Naive thymus-derived CD4-positive, alpha-beta T cell (primary cell): ENCODE measurements at regions not wholly inside any gene's neighbourhood (a gene's known extent, or its start where the extent isn't known, plus 50 kb on each side); places are given as distances from the start of the nearest gene placed in this dataset.

Source experiments
- ATAC-seq: fragments of 150-1000 bp; cut with Tn5 transposase; 2 replicates; pipeline ENCODE4 v1.10.0; 2021; ENCODE audit warnings: mild to moderate bottlenecking, moderate library complexity
- CTCF ChIA-PET: fragments of 350-600 bp; sonication (Branson Sonifier 250); formaldehyde crosslinking; loops from one replicate; lab custom pipeline; 2021; ENCODE audit warnings: antibody characterized with exemption; lab: Charles Lee
- POLR2A ChIA-PET: fragments of 350-600 bp; sonication (Branson Sonifier 250); formaldehyde crosslinking; loops from one replicate; lab custom pipeline; 2021; ENCODE audit warnings: antibody characterized with exemption, inconsistent platforms; lab: Charles Lee
- DNase-seq, 9 donors: peaks; one replicate each; pipeline versions ENCODE4 v3.0.0 to v3.0.0-alpha.2; 2020 to 2022; ENCODE audit warnings: mixed read lengths in 1 of 9
- H3K27ac ChIP-seq: one replicate; pipeline ENCODE4 v1.7.0; 2013; ENCODE audit warnings: mild to moderate bottlenecking, low read depth, low read length, moderate library complexity
- H3K27me3 ChIP-seq, 2 donors: one replicate each; pipeline ENCODE4 v1.7.0; 2013; ENCODE audit warnings: low read length in 2 of 2, mild to moderate bottlenecking in 2 of 2, moderate library complexity in 2 of 2; ENCODE audit not compliant: control insufficient read depth in 2 of 2, insufficient read depth in 2 of 2
- H3K36me3 ChIP-seq, 3 experiments: 1 replicate in 2 of 3; 2 replicates in 1 of 3; pipeline ENCODE4 v1.7.0; 2013; ENCODE audit warnings: low read length in 3 of 3, mild to moderate bottlenecking in 3 of 3, moderate library complexity in 1 of 3; ENCODE audit not compliant: insufficient read depth in 3 of 3, control insufficient read depth in 2 of 3
- H3K4me1 ChIP-seq, 2 donors: one replicate each; pipeline ENCODE4 v1.7.0; 2013; ENCODE audit warnings: low read length in 2 of 2, mild to moderate bottlenecking in 2 of 2, moderate library complexity in 1 of 2; ENCODE audit not compliant: control insufficient read depth in 2 of 2, insufficient read depth in 2 of 2
- H3K4me3 ChIP-seq: 2 replicates; pipeline ENCODE4 v1.7.0; 2013; ENCODE audit warnings: mild to moderate bottlenecking, low read length
- H3K9me3 ChIP-seq, 3 experiments: 1 replicate in 2 of 3; 2 replicates in 1 of 3; pipeline ENCODE4 v1.7.0; 2013; ENCODE audit warnings: low read length in 3 of 3; ENCODE audit not compliant: control insufficient read depth in 2 of 3
- H3K27ac Mint-ChIP-seq, 9 donors: one replicate each; pipeline ENCODE4 v1.8.0; 2020 to 2022; ENCODE audit warnings: mixed read lengths in 9 of 9, mild to moderate bottlenecking in 8 of 9, moderate library complexity in 5 of 9, inconsistent platforms in 2 of 9
- H3K27me3 Mint-ChIP-seq, 5 donors: one replicate each; pipeline ENCODE4 v1.8.0; 2021 to 2022; ENCODE audit warnings: mixed read lengths in 5 of 5, mild to moderate bottlenecking in 1 of 5
- H3K36me3 Mint-ChIP-seq, 5 donors: one replicate each; pipeline ENCODE4 v1.8.0; 2020 to 2022; ENCODE audit warnings: mixed read lengths in 5 of 5, mild to moderate bottlenecking in 3 of 5, inconsistent platforms in 1 of 5
- H3K4me1 Mint-ChIP-seq, 7 donors: one replicate each; pipeline ENCODE4 v1.8.0; 2020 to 2022; ENCODE audit warnings: mixed read lengths in 7 of 7, mild to moderate bottlenecking in 3 of 7, inconsistent platforms in 1 of 7
- H3K4me3 Mint-ChIP-seq, 10 donors: one replicate each; pipeline ENCODE4 v1.8.0; 2020 to 2022; ENCODE audit warnings: mild to moderate bottlenecking in 10 of 10, mixed read lengths in 10 of 10, moderate library complexity in 6 of 10, inconsistent platforms in 2 of 10
- H3K9me3 Mint-ChIP-seq, 11 donors: one replicate each; pipeline ENCODE4 v1.8.0; 2020 to 2022; ENCODE audit warnings: mixed read lengths in 11 of 11, mild to moderate bottlenecking in 4 of 11, inconsistent platforms in 1 of 11, moderate library complexity in 1 of 11
- intact Hi-C, 2 donors: fragments of 100-400 bp; cut with micrococcal nuclease; formaldehyde crosslinking; loops; one replicate each; pipeline ENCODE4 v1.15.1; 2023

- H3K4me1 ChIP-seq: no peaks in the 10 kb centered on the region
- H3K9me3 Mint-ChIP-seq: peaks cover 0 to 15% (median 3%) of the 10 kb centered on the region in 11 donors
- no peak overlapping the region for H3K4me3 ChIP-seq
- H3K4me3 Mint-ChIP-seq: no peak overlapping the region
- ChIA-PET POLR2A (no interaction called here), CTCF (no interaction called here)
- peaks cover 0 to 6% (median 0%) of the 10 kb centered on the region in 5 donors for H3K36me3 Mint-ChIP-seq
- DNase-seq (no peak), ATAC-seq (no peak)
- H3K27ac ChIP-seq: no peak overlapping the region
- no peaks in the 10 kb centered on the region for H3K27me3 ChIP-seq
- H3K36me3 ChIP-seq: no peaks in the 10 kb centered on the region
- H3K27me3 Mint-ChIP-seq: peaks cover 0 to 8% (median 3%) of the 10 kb centered on the region in 5 donors
- no peaks in the 10 kb centered on the region for H3K9me3 ChIP-seq
- no peak overlapping the region for H3K27ac Mint-ChIP-seq
- H3K4me1 Mint-ChIP-seq: peaks cover 0 to 1% (median 0%) of the 10 kb centered on the region in 7 donors
- intact Hi-C loops: no loop called here
These were observed 147.9 kb downstream of the DMRT2 start for GRCh38 chr9:1198085-1198484.

- peaks cover 0 to 6% (median 0%) of the 10 kb centered on the region in 5 donors for H3K36me3 Mint-ChIP-seq
- H3K27me3 Mint-ChIP-seq: peaks cover 0 to 7% (median 0%) of the 10 kb centered on the region in 5 donors
- H3K27me3 ChIP-seq: no peaks in the 10 kb centered on the region
- ATAC-seq: no peak
- H3K27ac Mint-ChIP-seq: no peak overlapping the region
- H3K4me1 Mint-ChIP-seq: peaks cover 0 to 1% (median 0%) of the 10 kb centered on the region in 7 donors
- H3K9me3 ChIP-seq: no peaks in the 10 kb centered on the region
- POLR2A ChIA-PET: no interaction called here
- peaks cover 0 to 11% (median 2%) of the 10 kb centered on the region in 11 donors for H3K9me3 Mint-ChIP-seq
- CTCF ChIA-PET: no interaction called here
- no peak overlapping the region for H3K27ac ChIP-seq
- H3K4me3 Mint-ChIP-seq: no peak overlapping the region
- intact Hi-C loops: no loop called here
- H3K36me3 ChIP-seq: no peaks in the 10 kb centered on the region
- H3K4me3 ChIP-seq: no peak overlapping the region
- H3K4me1 ChIP-seq: no peaks in the 10 kb centered on the region
- DNase-seq: no peak
These were observed 150.7 kb downstream of the DMRT2 start for GRCh38 chr9:1200847-1201251.

- H3K4me1 Mint-ChIP-seq: peaks cover 0 to 1% (median 0%) of the 10 kb centered on the region in 7 donors
- H3K4me3 Mint-ChIP-seq: no peak overlapping the region
These were observed 151.1 kb downstream of the DMRT2 start for GRCh38 chr9:1201262-1201661.

GRCh38 chr9:1201901-1202300 is 151.7 kb downstream of the DMRT2 start:
- no peak for ATAC-seq
- Histone ChIP-seq H3K4me3 (no peak overlapping the region), H3K27ac (no peak overlapping the region), H3K27me3 (no peaks in the 10 kb centered on the region), H3K36me3 (no peaks in the 10 kb centered on the region), H3K9me3 (no peaks in the 10 kb centered on the region), H3K4me1 (no peaks in the 10 kb centered on the region)
- Mint-ChIP-seq H3K27me3 (peaks cover 0 to 11% (median 0%) of the 10 kb centered on the region in 5 donors), H3K36me3 (peaks cover 0 to 6% (median 0%) of the 10 kb centered on the region in 5 donors), H3K9me3 (peaks cover 0 to 6% (median 0%) of the 10 kb centered on the region in 11 donors), H3K27ac (no peak overlapping the region), H3K4me3 (no peak overlapping the region), H3K4me1 (peaks cover 0 to 1% (median 0%) of the 10 kb centered on the region in 7 donors)
- CTCF ChIA-PET: no interaction called here
- intact Hi-C loops: no loop called here
- POLR2A ChIA-PET: no interaction called here
- no peak for DNase-seq

More at GRCh38 chr9:1201262-1201661, 151.1 kb downstream of the DMRT2 start:
- intact Hi-C loops: no loop called here
- Histone ChIP-seq H3K27me3 (no peaks in the 10 kb centered on the region), H3K4me3 (no peak overlapping the region), H3K9me3 (no peaks in the 10 kb centered on the region), H3K27ac (no peak overlapping the region), H3K36me3 (no peaks in the 10 kb centered on the region), H3K4me1 (no peaks in the 10 kb centered on the region)
- DNase-seq: no peak
- Mint-ChIP-seq H3K27me3 (peaks cover 0 to 7% (median 0%) of the 10 kb centered on the region in 5 donors), H3K9me3 (peaks cover 0 to 6% (median 0%) of the 10 kb centered on the region in 11 donors), H3K36me3 (peaks cover 0 to 6% (median 0%) of the 10 kb centered on the region in 5 donors), H3K27ac (no peak overlapping the region)
- ATAC-seq: no peak
- ChIA-PET POLR2A (no interaction called here), CTCF (no interaction called here)

GRCh38 chr9:1202512-1203280 is 152.5 kb downstream of the DMRT2 start:
- ChIA-PET CTCF (no interaction called here), POLR2A (no interaction called here)
- Mint-ChIP-seq H3K4me1 (peaks cover 0 to 1% (median 0%) of the 10 kb centered on the region in 7 donors), H3K9me3 (peaks cover 0 to 8% (median 2%) of the 10 kb centered on the region in 11 donors), H3K27ac (no peak overlapping the region), H3K4me3 (no peak overlapping the region), H3K27me3 (peaks cover 0 to 18% (median 0%) of the 10 kb centered on the region in 5 donors), H3K36me3 (peaks cover 0 to 6% (median 0%) of the 10 kb centered on the region in 5 donors)
- H3K27me3 ChIP-seq: no peaks in the 10 kb centered on the region
- no peaks in the 10 kb centered on the region for H3K4me1 ChIP-seq
- H3K4me3 ChIP-seq: no peak overlapping the region
- no peaks in the 10 kb centered on the region for H3K9me3 ChIP-seq
- no peak overlapping the region for H3K27ac ChIP-seq
- intact Hi-C loops: no loop called here
- H3K36me3 ChIP-seq: no peaks in the 10 kb centered on the region
- no peak for DNase-seq
- no peak for ATAC-seq

GRCh38 chr9:1207686-1208085 is 157.5 kb downstream of the DMRT2 start:
- Mint-ChIP-seq H3K27ac (no peak overlapping the region), H3K4me1 (peaks cover 0 to 1% (median 0%) of the 10 kb centered on the region in 7 donors), H3K27me3 (peaks cover 0 to 19% (median 5%) of the 10 kb centered on the region in 5 donors), H3K9me3 (peaks cover 0 to 11% (median 5%) of the 10 kb centered on the region in 11 donors), H3K36me3 (no peaks in the 10 kb centered on the region), H3K4me3 (no peak overlapping the region)
- Histone ChIP-seq H3K9me3 (no peaks in the 10 kb centered on the region), H3K4me3 (no peak overlapping the region), H3K27me3 (no peaks in the 10 kb centered on the region), H3K4me1 (no peaks in the 10 kb centered on the region), H3K27ac (no peak overlapping the region), H3K36me3 (no peaks in the 10 kb centered on the region)
- POLR2A ChIA-PET: no interaction called here
- CTCF ChIA-PET: no interaction called here
- DNase-seq (no peak), ATAC-seq (no peak)
- intact Hi-C loops: no loop called here

GRCh38 chr9:1208157-1208556 is 158.0 kb downstream of the DMRT2 start:
- H3K36me3 ChIP-seq: no peaks in the 10 kb centered on the region
- peaks cover 0 to 11% (median 5%) of the 10 kb centered on the region in 11 donors for H3K9me3 Mint-ChIP-seq
- no peaks in the 10 kb centered on the region for H3K9me3 ChIP-seq
- H3K27me3 Mint-ChIP-seq: peaks cover 0 to 19% (median 5%) of the 10 kb centered on the region in 5 donors
- H3K4me3 ChIP-seq: no peak overlapping the region
- H3K27me3 ChIP-seq: no peaks in the 10 kb centered on the region
- no peaks in the 10 kb centered on the region for H3K4me1 Mint-ChIP-seq
- DNase-seq (no peak), ATAC-seq (no peak)
- no peaks in the 10 kb centered on the region for H3K4me1 ChIP-seq
- ChIA-PET CTCF (no interaction called here), POLR2A (no interaction called here)
- no peak overlapping the region for H3K27ac ChIP-seq
- H3K36me3 Mint-ChIP-seq: no peaks in the 10 kb centered on the region
- H3K27ac Mint-ChIP-seq: no peak overlapping the region
- intact Hi-C loops: no loop called here
- no peak overlapping the region for H3K4me3 Mint-ChIP-seq
